ENCODE measurements at regions not wholly inside any gene's neighbourhood (a gene's known extent, or its start where the extent isn't known, plus 50 kb on each side); places are given as distances from the start of the nearest gene placed in this dataset.

- DNase-seq = no peak
These were observed 130.3 kb upstream of the PMEPA1 start for GRCh38 chr20:57840066-57840465.

GRCh38 chr20:57838670-57839151 is 128.9 kb upstream of the PMEPA1 start:
- no peak for DNase-seq

GRCh38 chr20:57837208-57838035 is 127.6 kb upstream of the PMEPA1 start:
- no peak for DNase-seq

- no peak for DNase-seq
These were observed 126.0 kb upstream of the PMEPA1 start for GRCh38 chr20:57835588-57836455.

GRCh38 chr20:57835074-57835452 is 125.2 kb upstream of the PMEPA1 start:
- no peak for DNase-seq

- DNase-seq = no peak
These were observed 124.7 kb upstream of the PMEPA1 start for GRCh38 chr20:57834306-57835073.

GRCh38 chr20:57831993-57832585 is 122.3 kb upstream of the PMEPA1 start:
- no peak for DNase-seq

- DNase-seq = no peak
These were observed 121.6 kb upstream of the PMEPA1 start for GRCh38 chr20:57831326-57831992.

- no peak for DNase-seq
These were observed 120.7 kb upstream of the PMEPA1 start for GRCh38 chr20:57830515-57830895.

- DNase-seq = no peak
These were observed 120.1 kb upstream of the PMEPA1 start for GRCh38 chr20:57829805-57830514.

- no peak for DNase-seq
These were observed 119.5 kb upstream of the PMEPA1 start for GRCh38 chr20:57829336-57829735.

GRCh38 chr20:57828696-57829095 is 118.9 kb upstream of the PMEPA1 start:
- no peak for DNase-seq

- DNase-seq = no peak
These were observed 117.0 kb upstream of the PMEPA1 start for GRCh38 chr20:57826666-57827287.

- DNase-seq = no peak
These were observed 115.1 kb upstream of the PMEPA1 start for GRCh38 chr20:57824909-57825308.

- DNase-seq = no peak
These were observed 112.1 kb upstream of the PMEPA1 start for GRCh38 chr20:57821935-57822334.

- no peak for DNase-seq
These were observed 110.0 kb upstream of the PMEPA1 start for GRCh38 chr20:57819691-57820380.

- DNase-seq = no peak
These were observed 109.5 kb upstream of the PMEPA1 start for GRCh38 chr20:57819291-57819690.

- DNase-seq = no peak
These were observed 108.8 kb upstream of the PMEPA1 start for GRCh38 chr20:57818418-57819181.

GRCh38 chr20:57815405-57815804 is 105.6 kb upstream of the PMEPA1 start:
- DNase-seq = no peak

GRCh38 chr20:57814529-57814928 is 104.7 kb upstream of the PMEPA1 start:
- DNase-seq = no peak

Data from NCI-H526 (cell line).